Panc1 (cell line): ENCODE measurements at regions not wholly inside any gene's neighbourhood (a gene's known extent, or its start where the extent isn't known, plus 50 kb on each side); places are given as distances from the start of the nearest gene placed in this dataset.

Source experiments
- ATAC-seq: fragments of 200-7000 bp; cut with Tn5 transposase; 2 replicates; pipeline ENCODE4 v1.9.1; 2020; ENCODE audit warnings: mild to moderate bottlenecking, moderate library complexity
- BruUV-seq: library from RNA; stranded (reverse); fragments of 400-500 nt; replicated peaks from 2 replicates; lab custom pipeline; 2021; lab: Mats Ljungman, UMichigan
- CTCF ChIA-PET: fragments of 300-600 bp; sonication (Branson Sonifier 250); formaldehyde crosslinking; loops from one replicate; lab custom pipeline; 2022; ENCODE audit warnings: antibody characterized with exemption; lab: Charles Lee
- POLR2A ChIA-PET: fragments of 300-600 bp; sonication (Branson Sonifier 250); formaldehyde crosslinking; loops from one replicate; lab custom pipeline; 2022; ENCODE audit warnings: antibody characterized with exemption; lab: Charles Lee
- DNase-seq: peaks from one replicate; pipeline ENCODE4 v3.0.0-alpha.2; 2010; ENCODE audit warnings: low read depth, low spot score
- H3K27ac ChIP-seq: 2 replicates; pipeline ENCODE4 v1.5.1; 2011; ENCODE audit warnings: mild to moderate bottlenecking, low read length, inconsistent platforms
- H3K27me3 ChIP-seq: fragments of 200-500 bp; sonication (Bioruptor generic); 2 replicates; pipeline ENCODE4 v1.6.0; 2014; ENCODE audit warnings: low read length, inconsistent platforms; ENCODE audit not compliant: control insufficient read depth, insufficient read depth
- H3K36me3 ChIP-seq: fragments of 200-500 bp; sonication (Bioruptor generic); 2 replicates; pipeline ENCODE4 v1.5.1; 2014; ENCODE audit warnings: inconsistent platforms, mild to moderate bottlenecking, low read length, moderate library complexity; ENCODE audit not compliant: control insufficient read depth, insufficient read depth
- H3K4me1 ChIP-seq: 2 replicates; pipeline ENCODE4 v1.5.1; 2011; ENCODE audit warnings: inconsistent platforms, mild to moderate bottlenecking, low read length, moderate library complexity; ENCODE audit not compliant: control insufficient read depth, insufficient read depth
- H3K4me3 ChIP-seq, 2 experiments: 2 replicates each; pipeline ENCODE4 v1.5.1; 2011 to 2012; ENCODE audit warnings: low read depth in 2 of 2, low read length in 2 of 2, mild to moderate bottlenecking in 2 of 2, inconsistent platforms in 1 of 2, moderate library complexity in 1 of 2
- H3K9me3 ChIP-seq: fragments of 200-500 bp; sonication (Bioruptor generic); 2 replicates; pipeline ENCODE4 v1.5.1; 2014; ENCODE audit warnings: low read depth, mild to moderate bottlenecking, inconsistent platforms, low read length, moderate library complexity; ENCODE audit not compliant: control insufficient read depth, insufficient read depth
- POLR2AphosphoS5 ChIP-seq: IDR thresholded peaks from 2 replicates; pipeline ENCODE4 v1.6.1; 2012; ENCODE audit warnings: mild to moderate bottlenecking, low read depth, low read length, moderate library complexity
- SIN3A ChIP-seq: IDR thresholded peaks from 2 replicates; pipeline ENCODE4 v1.6.1; 2012; ENCODE audit warnings: low read depth, mild to moderate bottlenecking, low read length, moderate library complexity, borderline replicate concordance; ENCODE audit not compliant: insufficient read depth
- TCF7L2 ChIP-seq: IDR thresholded peaks from 2 replicates; pipeline ENCODE4 v1.6.1; 2011; ENCODE audit warnings: mild to moderate bottlenecking, low read depth, low read length, inconsistent platforms
- in situ Hi-C: cut with HindIII; loops from 2 replicates; pipeline ENCODE4 v1.10.0; 2016; ENCODE audit warnings: low sequenced_read_pairs, low pct_unique_long_range_greater_than_20kb
- intact Hi-C: fragments of 100-400 bp; cut with micrococcal nuclease; formaldehyde crosslinking; loops from one replicate; pipeline ENCODE4 v1.10.0; 2022; ENCODE audit not compliant: unreplicated experiment
- TF ChIP-seq, protein P1 (sequence below): fragments of 450-650 bp; IDR thresholded peaks from 2 replicates; pipeline ENCODE4 v1.5.1; 2017; ENCODE audit warnings: mild to moderate bottlenecking
- TF ChIP-seq, protein P2 (sequence below), 2 experiments: IDR thresholded peaks; 2 replicates each; pipeline ENCODE4 v1.6.1; 2011 to 2012; ENCODE audit warnings: low read depth in 2 of 2, control low read depth in 1 of 2, low read length in 1 of 2, mild to moderate bottlenecking in 1 of 2, moderate library complexity in 1 of 2; ENCODE audit not compliant: insufficient read depth in 1 of 2

DNA sequence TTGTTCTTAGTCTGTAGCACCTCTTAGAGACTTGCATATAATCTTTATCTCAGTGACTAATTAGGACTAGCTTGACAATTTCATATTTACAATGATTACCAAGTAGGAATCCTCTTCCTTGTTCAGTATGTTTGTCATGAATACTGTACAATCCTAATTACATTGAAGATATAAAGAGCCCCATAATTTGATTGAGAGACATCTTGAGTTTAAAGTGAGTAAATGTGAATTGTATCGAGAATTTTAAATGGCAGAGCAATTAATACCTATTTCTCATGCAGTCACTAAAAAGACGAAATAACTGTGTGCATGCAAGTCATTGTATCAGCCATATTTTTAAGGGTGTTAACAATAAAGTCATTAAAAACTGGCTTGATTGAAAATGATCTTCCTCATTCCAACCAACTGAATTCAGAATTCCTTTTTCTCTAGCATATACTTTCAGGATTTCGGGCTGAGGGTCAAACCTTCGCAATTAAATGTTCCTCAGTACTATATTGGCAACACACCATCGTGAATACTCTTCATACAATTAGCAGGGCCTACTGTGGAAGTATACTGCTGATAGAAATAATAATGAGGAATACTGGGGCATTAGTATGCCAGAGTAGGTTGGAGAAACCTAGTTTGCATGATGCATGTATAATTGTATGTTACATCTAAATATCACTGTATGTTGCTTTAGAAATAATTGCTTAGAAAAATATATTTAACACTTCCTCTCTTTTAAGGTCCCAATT is 284.7 kb upstream of the TMEM161B start:
- H3K4me1 ChIP-seq, result no peaks in the 10 kb centered on the region
- intact Hi-C loops, result no loop called here
- ATAC-seq, result no peak
- no peak for DNase-seq
- ChIA-PET POLR2A (no interaction called here), CTCF (no interaction called here)
- in situ Hi-C loops, result no loop called here
- no peaks in the 10 kb centered on the region for H3K36me3 ChIP-seq
- TF ChIP-seq, protein P1, sequence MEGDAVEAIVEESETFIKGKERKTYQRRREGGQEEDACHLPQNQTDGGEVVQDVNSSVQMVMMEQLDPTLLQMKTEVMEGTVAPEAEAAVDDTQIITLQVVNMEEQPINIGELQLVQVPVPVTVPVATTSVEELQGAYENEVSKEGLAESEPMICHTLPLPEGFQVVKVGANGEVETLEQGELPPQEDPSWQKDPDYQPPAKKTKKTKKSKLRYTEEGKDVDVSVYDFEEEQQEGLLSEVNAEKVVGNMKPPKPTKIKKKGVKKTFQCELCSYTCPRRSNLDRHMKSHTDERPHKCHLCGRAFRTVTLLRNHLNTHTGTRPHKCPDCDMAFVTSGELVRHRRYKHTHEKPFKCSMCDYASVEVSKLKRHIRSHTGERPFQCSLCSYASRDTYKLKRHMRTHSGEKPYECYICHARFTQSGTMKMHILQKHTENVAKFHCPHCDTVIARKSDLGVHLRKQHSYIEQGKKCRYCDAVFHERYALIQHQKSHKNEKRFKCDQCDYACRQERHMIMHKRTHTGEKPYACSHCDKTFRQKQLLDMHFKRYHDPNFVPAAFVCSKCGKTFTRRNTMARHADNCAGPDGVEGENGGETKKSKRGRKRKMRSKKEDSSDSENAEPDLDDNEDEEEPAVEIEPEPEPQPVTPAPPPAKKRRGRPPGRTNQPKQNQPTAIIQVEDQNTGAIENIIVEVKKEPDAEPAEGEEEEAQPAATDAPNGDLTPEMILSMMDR, result no peak
- TF ChIP-seq TCF7L2, result no peak
- TF ChIP-seq, protein P2, sequence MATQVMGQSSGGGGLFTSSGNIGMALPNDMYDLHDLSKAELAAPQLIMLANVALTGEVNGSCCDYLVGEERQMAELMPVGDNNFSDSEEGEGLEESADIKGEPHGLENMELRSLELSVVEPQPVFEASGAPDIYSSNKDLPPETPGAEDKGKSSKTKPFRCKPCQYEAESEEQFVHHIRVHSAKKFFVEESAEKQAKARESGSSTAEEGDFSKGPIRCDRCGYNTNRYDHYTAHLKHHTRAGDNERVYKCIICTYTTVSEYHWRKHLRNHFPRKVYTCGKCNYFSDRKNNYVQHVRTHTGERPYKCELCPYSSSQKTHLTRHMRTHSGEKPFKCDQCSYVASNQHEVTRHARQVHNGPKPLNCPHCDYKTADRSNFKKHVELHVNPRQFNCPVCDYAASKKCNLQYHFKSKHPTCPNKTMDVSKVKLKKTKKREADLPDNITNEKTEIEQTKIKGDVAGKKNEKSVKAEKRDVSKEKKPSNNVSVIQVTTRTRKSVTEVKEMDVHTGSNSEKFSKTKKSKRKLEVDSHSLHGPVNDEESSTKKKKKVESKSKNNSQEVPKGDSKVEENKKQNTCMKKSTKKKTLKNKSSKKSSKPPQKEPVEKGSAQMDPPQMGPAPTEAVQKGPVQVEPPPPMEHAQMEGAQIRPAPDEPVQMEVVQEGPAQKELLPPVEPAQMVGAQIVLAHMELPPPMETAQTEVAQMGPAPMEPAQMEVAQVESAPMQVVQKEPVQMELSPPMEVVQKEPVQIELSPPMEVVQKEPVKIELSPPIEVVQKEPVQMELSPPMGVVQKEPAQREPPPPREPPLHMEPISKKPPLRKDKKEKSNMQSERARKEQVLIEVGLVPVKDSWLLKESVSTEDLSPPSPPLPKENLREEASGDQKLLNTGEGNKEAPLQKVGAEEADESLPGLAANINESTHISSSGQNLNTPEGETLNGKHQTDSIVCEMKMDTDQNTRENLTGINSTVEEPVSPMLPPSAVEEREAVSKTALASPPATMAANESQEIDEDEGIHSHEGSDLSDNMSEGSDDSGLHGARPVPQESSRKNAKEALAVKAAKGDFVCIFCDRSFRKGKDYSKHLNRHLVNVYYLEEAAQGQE (IDR thresholded peaks at IDR 0.05; ENCODE audit: insufficient read depth in 1 of 2, low read depth in 2 of 2, low read length in 1 of 2), result no peak
- BruUV-seq, result no TSS peak
- no peak overlapping the region for H3K4me3 ChIP-seq
- no peaks in the 10 kb centered on the region for H3K27me3 ChIP-seq
- no peak overlapping the region for H3K27ac ChIP-seq
- no peaks in the 10 kb centered on the region for H3K9me3 ChIP-seq

DNA sequence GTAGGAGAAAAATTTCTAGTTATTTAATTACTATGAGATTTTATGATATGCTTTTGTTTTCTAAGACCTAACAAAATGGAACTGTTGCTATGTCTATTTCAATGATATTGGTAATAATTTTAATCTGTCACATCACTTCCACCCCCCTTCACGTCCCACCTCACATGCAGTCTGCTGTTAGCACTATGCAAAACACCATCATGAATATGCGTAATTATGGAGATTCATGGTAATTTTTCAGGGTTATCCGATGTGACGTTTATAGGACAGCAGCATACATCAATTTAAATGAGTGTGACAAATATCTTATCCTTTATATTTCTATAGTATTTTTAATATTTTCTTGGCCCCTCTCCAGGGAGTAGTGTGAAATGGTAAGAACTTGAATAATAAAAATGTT is 283.8 kb upstream of the TMEM161B start:
- no TSS peak for BruUV-seq
- H3K27me3 ChIP-seq, result no peaks in the 10 kb centered on the region
- no peak overlapping the region for H3K27ac ChIP-seq
- H3K9me3 ChIP-seq, result no peaks in the 10 kb centered on the region
- POLR2A ChIA-PET, result no interaction called here
- no peaks in the 10 kb centered on the region for H3K4me1 ChIP-seq
- ATAC-seq (no peak), DNase-seq (no peak)
- H3K4me3 ChIP-seq, result no peak overlapping the region
- CTCF ChIA-PET, result no interaction called here
- intact Hi-C loops (no loop called here), in situ Hi-C loops (no loop called here)
- no peaks in the 10 kb centered on the region for H3K36me3 ChIP-seq
- TF ChIP-seq SIN3A, result no peak
- TF ChIP-seq POLR2AphosphoS5, result no peak
- TF ChIP-seq, protein P2 (IDR thresholded peaks at IDR 0.05; ENCODE audit: insufficient read depth in 1 of 2, low read depth in 2 of 2, low read length in 1 of 2), result no peak
- no peak for TF ChIP-seq TCF7L2
- TF ChIP-seq, protein P1, result no peak
